Heart right ventricle (tissue), 16 donors: ENCODE measurements at regions not wholly inside any gene's neighbourhood (a gene's known extent, or its start where the extent isn't known, plus 50 kb on each side); places are given as distances from the start of the nearest gene placed in this dataset.

Experiments
- ATAC-seq, 8 donors: fragments of 200-7000 bp; cut with Tn5 transposase; one replicate each; pipeline ENCODE4 v1.9.1; 2020; ENCODE audit warnings: mild to moderate bottlenecking in 8 of 8, moderate library complexity in 8 of 8, moderate number of reproducible peaks in 1 of 8
- DNase-seq, 2 donors: peaks; one replicate each; pipeline ENCODE4 v3.0.0-alpha.2; 2020
- H3K27ac ChIP-seq, 10 donors: fragments of 200-600 bp; sonication (generic) in 2 of 10; one replicate each; pipeline versions ENCODE4 v1.5.0 to v1.8.0; 2020 to 2022; ENCODE audit warnings: mild to moderate bottlenecking in 3 of 10
- H3K27me3 ChIP-seq, 7 donors: fragments of 200-600 bp; one replicate each; pipeline ENCODE4 v1.8.0; 2021 to 2022; ENCODE audit warnings: mild to moderate bottlenecking in 2 of 7
- H3K36me3 ChIP-seq, 9 donors: fragments of 200-600 bp; sonication (generic) in 1 of 9; one replicate each; pipeline versions ENCODE4 v1.5.0 to v1.8.0; 2020 to 2022; ENCODE audit warnings: mild to moderate bottlenecking in 2 of 9
- H3K4me1 ChIP-seq, 9 donors: fragments of 200-600 bp; sonication (generic) in 1 of 9; one replicate each; pipeline versions ENCODE4 v1.5.0 to v1.8.0; 2020 to 2022; ENCODE audit warnings: mild to moderate bottlenecking in 4 of 9
- H3K4me3 ChIP-seq, 10 donors: fragments of 200-600 bp; sonication (generic) in 2 of 10; one replicate each; pipeline versions ENCODE4 v1.5.0 to v1.8.0; 2020 to 2022; ENCODE audit warnings: mild to moderate bottlenecking in 7 of 10, moderate library complexity in 2 of 10
- H3K9me3 ChIP-seq, 11 donors: fragments of 200-600 bp in 10 of 11; sonication (generic) in 2 of 11; one replicate each; pipeline versions ENCODE4 v1.5.0 to v1.8.0; 2013 to 2022; ENCODE audit warnings: mild to moderate bottlenecking in 2 of 11, control low read depth in 1 of 11, moderate library complexity in 1 of 11
- WGBS, 2 donors: extraction: QIAGEN DNeasy Blood & Tissue Kit; methylation state at CpG; one replicate each; pipeline ENCODE4 v1.1.7; 2013; ENCODE audit warnings: inconsistent platforms in 1 of 2; 5-methylcytosine and 5-hydroxymethylcytosine counted together
- intact Hi-C, 10 donors: fragments of 100-400 bp; cut with DNase I; formaldehyde crosslinking; loops; one replicate each; pipeline versions ENCODE4 v1.11.1 to v1.14.2; 2022
- TF ChIP-seq, protein P1 (sequence below), 9 donors: fragments of 200-600 bp; sonication (generic) in 2 of 9; IDR thresholded peaks; one replicate each; pipeline versions ENCODE4 v1.5.0 to v1.8.0; 2021 to 2022; ENCODE audit warnings: antibody characterized with exemption in 9 of 9, mild to moderate bottlenecking in 5 of 9, moderate library complexity in 1 of 9
- donor health status: Arrhythmogenic right ventricular cardiomyopathy.
- donor health status: ischemic (EF 13 %, LVEDD 7.1; RV severe dilation, severe dysfunction).
- donor health status: healthy with polysubstance abuse.
- donor health status: DM: no; HTN: yes; CAD: no.
- donor health status: DM: no; HTN: no; CAD: no.
- donor health status: ischemic (EF 25% LVEDD 6.9; RV normal size, moderate dysfunction).
- donor health status: ischemic (EF 25% LVEDD 5.7; RV mildly dilated, moderate dysfunction).
- donor health status: healthy.
- donor health status: DM: yes; HTN: yes; CAD: no.
- donor health status: Ischemic cardiomyopathy.
- donor health status: ischemic (EF 35%, LVEDD 5.7; RV mildly dilated, moderate dysfunction).
- donor health status: nonischemic (EF 11% LVEDD 7.7; RV severe dilation, severe dysfunction).
- donor health status: DM: yes; HTN: yes; CAD: no.
- donor health status: PGD.
- donor health status: ischemic (EF 29% LVEDD 5.4; RV normal size, mild dysfunction).
- donor health status: nonischemic (EF 23%, LVEDD 6.1; RV moderate dilation, normal function).

DNA sequence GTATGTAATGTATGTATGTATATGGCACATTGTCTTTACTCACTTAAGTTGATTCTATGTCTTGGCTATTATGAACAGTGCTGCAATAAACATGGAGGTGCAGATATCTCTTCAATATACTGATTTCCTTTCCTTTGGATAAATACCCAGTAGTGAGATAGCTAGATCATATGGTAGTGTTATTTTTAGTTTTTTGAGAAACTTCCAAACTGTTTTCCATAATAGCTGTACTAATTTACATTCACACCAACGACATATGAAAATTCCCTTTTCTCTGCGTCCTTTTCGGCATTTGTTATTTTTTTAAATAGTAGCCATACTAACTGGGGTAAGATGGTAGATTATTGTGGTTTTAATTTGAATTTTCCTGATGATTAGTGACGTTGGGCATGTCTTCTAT, 445.6 kb downstream of the NFIB start:
- TF ChIP-seq, protein P1, sequence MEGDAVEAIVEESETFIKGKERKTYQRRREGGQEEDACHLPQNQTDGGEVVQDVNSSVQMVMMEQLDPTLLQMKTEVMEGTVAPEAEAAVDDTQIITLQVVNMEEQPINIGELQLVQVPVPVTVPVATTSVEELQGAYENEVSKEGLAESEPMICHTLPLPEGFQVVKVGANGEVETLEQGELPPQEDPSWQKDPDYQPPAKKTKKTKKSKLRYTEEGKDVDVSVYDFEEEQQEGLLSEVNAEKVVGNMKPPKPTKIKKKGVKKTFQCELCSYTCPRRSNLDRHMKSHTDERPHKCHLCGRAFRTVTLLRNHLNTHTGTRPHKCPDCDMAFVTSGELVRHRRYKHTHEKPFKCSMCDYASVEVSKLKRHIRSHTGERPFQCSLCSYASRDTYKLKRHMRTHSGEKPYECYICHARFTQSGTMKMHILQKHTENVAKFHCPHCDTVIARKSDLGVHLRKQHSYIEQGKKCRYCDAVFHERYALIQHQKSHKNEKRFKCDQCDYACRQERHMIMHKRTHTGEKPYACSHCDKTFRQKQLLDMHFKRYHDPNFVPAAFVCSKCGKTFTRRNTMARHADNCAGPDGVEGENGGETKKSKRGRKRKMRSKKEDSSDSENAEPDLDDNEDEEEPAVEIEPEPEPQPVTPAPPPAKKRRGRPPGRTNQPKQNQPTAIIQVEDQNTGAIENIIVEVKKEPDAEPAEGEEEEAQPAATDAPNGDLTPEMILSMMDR (IDR thresholded peaks at IDR 0.05): no peak
- Histone ChIP-seq H3K27me3 (no peaks in the 10 kb centered on the region), H3K36me3 (no peaks in the 10 kb centered on the region), H3K27ac (no peak overlapping the region), H3K4me3 (no peak overlapping the region), H3K4me1 (peaks cover 0 to 11% (median 7%) of the 10 kb centered on the region in 9 donors), H3K9me3 (peaks cover 0 to 10% (median 0%) of the 10 kb centered on the region in 11 donors)
- DNase-seq: no peak
- intact Hi-C loops: no loop called here
- 91 to 95% methylated on average over 4 of the region's 4 CpGs for WGBS, 2 donors
- ATAC-seq: no peak

DNA sequence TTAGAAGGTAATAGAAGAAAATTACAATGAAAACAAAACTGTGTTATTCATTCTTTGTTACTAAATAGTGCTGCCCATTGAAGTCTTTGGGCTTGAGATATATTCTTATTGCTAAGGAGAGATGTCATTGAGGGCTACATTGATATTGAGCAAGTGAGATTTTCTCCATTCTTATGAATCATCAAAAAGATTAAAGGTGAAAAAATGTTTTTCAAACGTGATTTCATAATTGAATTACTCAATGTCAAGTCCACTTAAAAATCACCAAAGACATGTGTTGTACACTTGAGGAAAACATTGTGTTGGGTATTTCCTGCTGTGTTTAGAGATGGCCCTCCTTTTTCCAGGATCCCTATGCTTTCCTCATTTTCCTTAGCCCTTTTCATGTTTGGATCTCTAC, 448.1 kb downstream of the NFIB start:
- intact Hi-C loops: no loop called here
- TF ChIP-seq, protein P1 (IDR thresholded peaks at IDR 0.05): no peak
- H3K27ac ChIP-seq: no peak overlapping the region
- DNase-seq (no peak), ATAC-seq (peak in 1 of 8 donors; percentile 16)
- H3K9me3 ChIP-seq: peaks cover 0 to 10% (median 0%) of the 10 kb centered on the region in 11 donors
- 73 to 74% methylated on average over 1 of the region's 1 CpG for WGBS, 2 donors
- H3K36me3 ChIP-seq: no peaks in the 10 kb centered on the region
- no peak overlapping the region for H3K4me3 ChIP-seq
- no peaks in the 10 kb centered on the region for H3K27me3 ChIP-seq
- H3K4me1 ChIP-seq: peaks cover 3 to 35% (median 25%) of the 10 kb centered on the region in 9 donors

DNA sequence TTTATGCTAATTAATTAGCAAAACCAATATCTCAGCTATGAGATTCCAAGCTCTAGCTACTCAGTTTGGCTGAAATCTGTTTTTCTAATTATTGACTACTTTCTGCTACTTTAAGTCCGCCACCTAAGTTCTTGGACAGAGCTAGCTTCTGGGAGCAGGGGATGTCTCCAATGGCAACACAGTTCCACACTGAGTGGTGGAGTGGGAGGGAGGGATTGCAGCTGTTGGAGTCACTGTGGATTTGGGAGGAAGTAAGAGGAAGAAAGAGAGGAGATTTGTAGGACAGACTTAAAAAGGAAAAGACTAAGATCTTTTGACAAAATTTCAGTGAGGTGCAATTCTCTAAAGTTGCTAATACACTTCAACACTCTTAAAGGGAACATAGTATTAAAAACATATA, 450.8 kb downstream of the NFIB start:
- intact Hi-C loops: loop anchor here in 1 of 10 donors (5.0 kb wide), 2 partner anchors 156 to 459 kb away; no protein-coding TSS in a partner anchor
- Histone ChIP-seq H3K27me3 (no peaks in the 10 kb centered on the region), H3K27ac (peak overlapping the region in 9 of 10 donors; percentile 19 to 57 (median 39)), H3K36me3 (no peaks in the 10 kb centered on the region), H3K9me3 (no peaks in the 10 kb centered on the region), H3K4me3 (no peak overlapping the region), H3K4me1 (peaks cover 3 to 47% (median 33%) of the 10 kb centered on the region in 9 donors)
- TF ChIP-seq, protein P1 (IDR thresholded peaks at IDR 0.05): no peak
- peak; percentile 89 to 98 (median 95) for ATAC-seq
- WGBS, 2 donors: 24 to 30% methylated on average over 1 of the region's 1 CpG
- peak; percentile 18 to 84 for DNase-seq

DNA sequence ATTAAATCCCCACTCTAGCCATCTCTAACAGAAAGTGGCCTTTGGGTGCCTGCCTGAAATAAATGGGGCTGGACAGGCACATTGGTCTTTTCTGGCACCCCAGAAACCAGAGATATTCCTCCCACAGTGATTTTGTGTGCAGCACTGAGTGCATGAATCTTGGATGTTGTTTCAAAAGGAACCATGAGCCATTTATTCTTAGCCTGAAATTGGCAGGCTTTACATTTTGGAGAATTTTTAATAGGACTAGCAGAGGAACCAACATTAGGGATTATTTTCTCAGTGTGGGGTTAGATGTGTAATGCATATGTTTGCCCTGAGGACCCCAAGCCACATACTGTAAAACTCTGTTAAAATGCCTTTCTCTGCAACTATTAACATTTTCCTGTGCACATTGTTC, 451.3 kb downstream of the NFIB start:
- DNase-seq (no peak), ATAC-seq (peak in 5 of 8 donors; percentile 30 to 57 (median 46))
- intact Hi-C loops: loop anchor here in 1 of 10 donors (5.0 kb wide), 2 partner anchors 155 to 460 kb away; no protein-coding TSS in a partner anchor
- no peaks in the 10 kb centered on the region for H3K36me3 ChIP-seq
- no peak overlapping the region for H3K4me3 ChIP-seq
- peaks cover 3 to 47% (median 33%) of the 10 kb centered on the region in 9 donors for H3K4me1 ChIP-seq
- H3K9me3 ChIP-seq: no peaks in the 10 kb centered on the region
- H3K27ac ChIP-seq: peak overlapping the region in 9 of 10 donors; percentile 19 to 57 (median 30)
- TF ChIP-seq, protein P1 (IDR thresholded peaks at IDR 0.05): no peak
- no peaks in the 10 kb centered on the region for H3K27me3 ChIP-seq
